ENCODE measurements at regions not wholly inside any gene's neighbourhood (a gene's known extent, or its start where the extent isn't known, plus 50 kb on each side); places are given as distances from the start of the nearest gene placed in this dataset.

DNA sequence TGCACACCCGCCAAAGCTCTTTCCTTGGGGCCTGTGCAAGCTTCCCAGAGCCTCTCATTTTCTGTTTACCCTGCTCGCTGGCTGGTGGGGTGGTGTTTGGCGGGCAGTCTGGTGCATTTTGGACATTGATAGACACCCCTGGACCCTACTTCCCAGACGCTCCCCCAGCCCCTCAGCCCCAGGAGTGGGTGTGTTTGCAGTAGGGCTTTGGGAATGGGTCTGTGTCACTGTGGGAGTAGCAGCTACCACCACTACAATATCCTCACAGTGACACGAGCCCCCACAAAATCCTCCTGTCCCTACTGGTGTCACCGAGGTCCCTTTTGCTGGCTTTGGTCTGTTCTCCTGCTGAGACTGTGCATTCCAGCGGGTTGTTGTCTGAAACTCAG, 371.3 kb downstream of the TMEM121 start:
- ChIA-PET CTCF (no interaction called here), POLR2A (ENCODE audit: unreplicated experiment) (no interaction called here)
- no TSS peak for BruUV-seq (replicated peaks)
- Histone ChIP-seq H3K9me3 (ENCODE audit: low read length) (no peaks in the 10 kb centered on the region), H3K4me2 (ENCODE audit: low read length) (no peak overlapping the region), H3K9ac (ENCODE audit: low read length) (no peak overlapping the region), H3K4me3 (ENCODE audit: low read length) (no peak overlapping the region), H3K27ac (ENCODE audit: low read length) (no peak overlapping the region), H3K9me2 (replicated peaks; ENCODE audit: low read length) (no peaks in the 10 kb centered on the region), H3K27me3 (ENCODE audit: low read length) (no peaks in the 10 kb centered on the region), H2AFZ (ENCODE audit: low read length) (no peak overlapping the region), H3K79me2 (ENCODE audit: low read length) (no peaks in the 10 kb centered on the region), H3K4me1 (ENCODE audit: insufficient read depth, low read length) (no peaks in the 10 kb centered on the region), H3K36me3 (ENCODE audit: low read depth, low read length) (no peaks in the 10 kb centered on the region), H4K20me1 (ENCODE audit: low read length) (no peaks in the 10 kb centered on the region), H3F3A (ENCODE audit: low read length, unreplicated experiment) (no peaks in the 10 kb centered on the region)
- no peak for ATAC-seq
- no peak for DNase-seq
- TF ChIP-seq, protein P1, sequence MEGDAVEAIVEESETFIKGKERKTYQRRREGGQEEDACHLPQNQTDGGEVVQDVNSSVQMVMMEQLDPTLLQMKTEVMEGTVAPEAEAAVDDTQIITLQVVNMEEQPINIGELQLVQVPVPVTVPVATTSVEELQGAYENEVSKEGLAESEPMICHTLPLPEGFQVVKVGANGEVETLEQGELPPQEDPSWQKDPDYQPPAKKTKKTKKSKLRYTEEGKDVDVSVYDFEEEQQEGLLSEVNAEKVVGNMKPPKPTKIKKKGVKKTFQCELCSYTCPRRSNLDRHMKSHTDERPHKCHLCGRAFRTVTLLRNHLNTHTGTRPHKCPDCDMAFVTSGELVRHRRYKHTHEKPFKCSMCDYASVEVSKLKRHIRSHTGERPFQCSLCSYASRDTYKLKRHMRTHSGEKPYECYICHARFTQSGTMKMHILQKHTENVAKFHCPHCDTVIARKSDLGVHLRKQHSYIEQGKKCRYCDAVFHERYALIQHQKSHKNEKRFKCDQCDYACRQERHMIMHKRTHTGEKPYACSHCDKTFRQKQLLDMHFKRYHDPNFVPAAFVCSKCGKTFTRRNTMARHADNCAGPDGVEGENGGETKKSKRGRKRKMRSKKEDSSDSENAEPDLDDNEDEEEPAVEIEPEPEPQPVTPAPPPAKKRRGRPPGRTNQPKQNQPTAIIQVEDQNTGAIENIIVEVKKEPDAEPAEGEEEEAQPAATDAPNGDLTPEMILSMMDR (conservative IDR thresholded peaks at IDR 0.05; ENCODE audit: low read depth, low read length) = no peak
- no peak for TF ChIP-seq EZH2phosphoT487 (IDR thresholded peaks at IDR 0.05; ENCODE audit: borderline replicate concordance, low read length)
- TF ChIP-seq EZH2 (IDR thresholded peaks at IDR 0.05; ENCODE audit: low read length, unreplicated experiment) = no peak
- intact Hi-C loops (cut with micrococcal nuclease) = no loop called here

- TF ChIP-seq EZH2phosphoT487 (IDR thresholded peaks at IDR 0.05; ENCODE audit: borderline replicate concordance, low read length) = no peak
- TF ChIP-seq, protein P1 (conservative IDR thresholded peaks at IDR 0.05; ENCODE audit: low read depth, low read length) = no peak
- no peak for TF ChIP-seq EZH2 (IDR thresholded peaks at IDR 0.05; ENCODE audit: low read length, unreplicated experiment)
- no peak overlapping the region for H3K4me2 ChIP-seq (ENCODE audit: low read length)
- no peak overlapping the region for H3K27ac ChIP-seq (ENCODE audit: low read length)
- no peaks in the 10 kb centered on the region for H3K79me2 ChIP-seq (ENCODE audit: low read length)
- H3K4me3 ChIP-seq (ENCODE audit: low read length) = no peak overlapping the region
- no peaks in the 10 kb centered on the region for H3F3A ChIP-seq (ENCODE audit: low read length, unreplicated experiment)
- H3K9ac ChIP-seq (ENCODE audit: low read length) = no peak overlapping the region
- BruUV-seq (replicated peaks) = no TSS peak
- H3K4me1 ChIP-seq (ENCODE audit: insufficient read depth, low read length) = no peaks in the 10 kb centered on the region
- H3K9me2 ChIP-seq (replicated peaks; ENCODE audit: low read length) = no peaks in the 10 kb centered on the region
- no peaks in the 10 kb centered on the region for H3K27me3 ChIP-seq (ENCODE audit: low read length)
- no peaks in the 10 kb centered on the region for H3K36me3 ChIP-seq (ENCODE audit: low read depth, low read length)
- intact Hi-C loops (cut with micrococcal nuclease) = no loop called here
- DNase-seq (no peak), ATAC-seq (no peak)
- H3K9me3 ChIP-seq (ENCODE audit: low read length) = no peaks in the 10 kb centered on the region
- POLR2A ChIA-PET (ENCODE audit: unreplicated experiment) = no interaction called here
- H4K20me1 ChIP-seq (ENCODE audit: low read length) = no peaks in the 10 kb centered on the region
- no peak overlapping the region for H2AFZ ChIP-seq (ENCODE audit: low read length)
- CTCF ChIA-PET = no interaction called here
Measured at GRCh38 chr14:105898482-105899010, 372.2 kb downstream of the TMEM121 start.

- Histone ChIP-seq H3K27ac (ENCODE audit: low read length) (no peak overlapping the region), H2AFZ (ENCODE audit: low read length) (no peak overlapping the region), H4K20me1 (ENCODE audit: low read length) (no peaks in the 10 kb centered on the region), H3K4me1 (ENCODE audit: insufficient read depth, low read length) (no peaks in the 10 kb centered on the region), H3K9ac (ENCODE audit: low read length) (no peak overlapping the region), H3K27me3 (ENCODE audit: low read length) (no peaks in the 10 kb centered on the region), H3K9me3 (ENCODE audit: low read length) (no peaks in the 10 kb centered on the region), H3K9me2 (replicated peaks; ENCODE audit: low read length) (no peaks in the 10 kb centered on the region), H3K4me2 (ENCODE audit: low read length) (no peak overlapping the region), H3K4me3 (ENCODE audit: low read length) (no peak overlapping the region), H3K36me3 (ENCODE audit: low read depth, low read length) (no peaks in the 10 kb centered on the region), H3K79me2 (ENCODE audit: low read length) (no peaks in the 10 kb centered on the region), H3F3A (ENCODE audit: low read length, unreplicated experiment) (no peaks in the 10 kb centered on the region)
- intact Hi-C loops (cut with micrococcal nuclease) = no loop called here
- ChIA-PET CTCF (no interaction called here), POLR2A (ENCODE audit: unreplicated experiment) (no interaction called here)
- ATAC-seq = no peak
- no TSS peak for BruUV-seq (replicated peaks)
- DNase-seq = no peak
- no peak for TF ChIP-seq EZH2 (IDR thresholded peaks at IDR 0.05; ENCODE audit: low read length, unreplicated experiment)
- TF ChIP-seq, protein P1 (conservative IDR thresholded peaks at IDR 0.05; ENCODE audit: low read depth, low read length) = no peak
- TF ChIP-seq EZH2phosphoT487 (IDR thresholded peaks at IDR 0.05; ENCODE audit: borderline replicate concordance, low read length) = no peak
Measured at GRCh38 chr14:105899071-105899641, 372.8 kb downstream of the TMEM121 start.
